ENCODE measurements at regions not wholly inside any gene's neighbourhood (a gene's known extent, or its start where the extent isn't known, plus 50 kb on each side); places are given as distances from the start of the nearest gene placed in this dataset.
"Not testable (repeated sequence)": the region's sequence is repeated elsewhere in the genome, so short reads cannot be mapped to it uniquely, and the experiment has no call there.

GRCh38 chr6:170097505-170098427, 193.1 kb downstream of the DLL1 start:
- no peak for DNase-seq (ENCODE audit: low read depth)

GRCh38 chr6:170096803-170097504, 193.9 kb downstream of the DLL1 start:
- no peak for DNase-seq (ENCODE audit: low read depth)

- no peak for DNase-seq (ENCODE audit: low read depth)
Observed at GRCh38 chr6:170096191-170096802, 194.6 kb downstream of the DLL1 start.

GRCh38 chr6:170095273-170095981, 195.5 kb downstream of the DLL1 start:
- no peak for DNase-seq (ENCODE audit: low read depth)

GRCh38 chr6:170094686-170095272, 196.1 kb downstream of the DLL1 start:
- no peak for DNase-seq (ENCODE audit: low read depth)

- DNase-seq (ENCODE audit: low read depth) = no peak
Observed at GRCh38 chr6:170093658-170094596, 197.0 kb downstream of the DLL1 start.

GRCh38 chr6:170093276-170093657, 197.6 kb downstream of the DLL1 start:
- no peak for DNase-seq (ENCODE audit: low read depth)

- no peak for DNase-seq (ENCODE audit: low read depth)
Observed at GRCh38 chr6:170092826-170093225, 198.1 kb downstream of the DLL1 start.

GRCh38 chr6:170091639-170092579, 199.0 kb downstream of the DLL1 start:
- no peak for DNase-seq (ENCODE audit: low read depth)

GRCh38 chr6:170091000-170091638, 199.8 kb downstream of the DLL1 start:
- DNase-seq (ENCODE audit: low read depth) = no peak

GRCh38 chr6:170090561-170090960, 200.3 kb downstream of the DLL1 start:
- DNase-seq (ENCODE audit: low read depth) = no peak

GRCh38 chr6:170089963-170090362, 200.9 kb downstream of the DLL1 start:
- DNase-seq (ENCODE audit: low read depth) = no peak

- no peak for DNase-seq (ENCODE audit: low read depth)
Observed at GRCh38 chr6:170088582-170088955, 202.3 kb downstream of the DLL1 start.

- no peak for DNase-seq (ENCODE audit: low read depth)
Observed at GRCh38 chr6:170087941-170088581, 202.8 kb downstream of the DLL1 start.

GRCh38 chr6:170087421-170087780, 203.5 kb downstream of the DLL1 start:
- not testable (repeated sequence) for DNase-seq (ENCODE audit: low read depth)

- DNase-seq (ENCODE audit: low read depth) = no peak
Observed at GRCh38 chr6:170086639-170087420, 204.0 kb downstream of the DLL1 start.

All from renal cortical epithelial cell (primary cell).